ENCODE measurements at regions not wholly inside any gene's neighbourhood (a gene's known extent, or its start where the extent isn't known, plus 50 kb on each side); places are given as distances from the start of the nearest gene placed in this dataset.

- H3K27ac ChIP-seq (replicated peaks in 1 of 4): peak overlapping the region; percentile 87 to 92 (median 90)
- intact Hi-C loops (cut with DNase I): no loop called here
- H3K36me3 ChIP-seq: no peaks in the 10 kb centered on the region
- no peak for TF ChIP-seq POLR2AphosphoS5 (IDR thresholded peaks at IDR 0.05)
- no peak for TF ChIP-seq EP300 (IDR thresholded peaks at IDR 0.05)
- no peak for TF ChIP-seq POLR2A (IDR thresholded peaks at IDR 0.05; ENCODE audit: low read depth)
- TF ChIP-seq, protein P1, sequence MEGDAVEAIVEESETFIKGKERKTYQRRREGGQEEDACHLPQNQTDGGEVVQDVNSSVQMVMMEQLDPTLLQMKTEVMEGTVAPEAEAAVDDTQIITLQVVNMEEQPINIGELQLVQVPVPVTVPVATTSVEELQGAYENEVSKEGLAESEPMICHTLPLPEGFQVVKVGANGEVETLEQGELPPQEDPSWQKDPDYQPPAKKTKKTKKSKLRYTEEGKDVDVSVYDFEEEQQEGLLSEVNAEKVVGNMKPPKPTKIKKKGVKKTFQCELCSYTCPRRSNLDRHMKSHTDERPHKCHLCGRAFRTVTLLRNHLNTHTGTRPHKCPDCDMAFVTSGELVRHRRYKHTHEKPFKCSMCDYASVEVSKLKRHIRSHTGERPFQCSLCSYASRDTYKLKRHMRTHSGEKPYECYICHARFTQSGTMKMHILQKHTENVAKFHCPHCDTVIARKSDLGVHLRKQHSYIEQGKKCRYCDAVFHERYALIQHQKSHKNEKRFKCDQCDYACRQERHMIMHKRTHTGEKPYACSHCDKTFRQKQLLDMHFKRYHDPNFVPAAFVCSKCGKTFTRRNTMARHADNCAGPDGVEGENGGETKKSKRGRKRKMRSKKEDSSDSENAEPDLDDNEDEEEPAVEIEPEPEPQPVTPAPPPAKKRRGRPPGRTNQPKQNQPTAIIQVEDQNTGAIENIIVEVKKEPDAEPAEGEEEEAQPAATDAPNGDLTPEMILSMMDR (IDR thresholded peaks at IDR 0.05): no peak
- H3K9me3 ChIP-seq: no peaks in the 10 kb centered on the region
- WGBS: 90% methylated on average over 24 of the region's 29 CpGs
- peak; percentile 86 for DNase-seq (ENCODE audit: extremely low spot score)
- H3K4me1 ChIP-seq: peaks cover 40 to 76% (median 75%) of the 10 kb centered on the region in 4 donors
- no peaks in the 10 kb centered on the region for H3K27me3 ChIP-seq
- H3K4me3 ChIP-seq: no peak overlapping the region
Observed at GRCh38 chr2:238600506-238601432, 174.0 kb downstream of the ASB1 start.

- intact Hi-C loops (cut with DNase I): no loop called here
- Histone ChIP-seq H3K4me1 (peaks cover 33 to 67% (median 66%) of the 10 kb centered on the region in 4 donors), H3K27me3 (no peaks in the 10 kb centered on the region), H3K27ac (replicated peaks in 1 of 4) (peak overlapping the region; percentile 87 to 92 (median 90)), H3K9me3 (no peaks in the 10 kb centered on the region), H3K36me3 (no peaks in the 10 kb centered on the region), H3K4me3 (no peak overlapping the region)
- DNase-seq (ENCODE audit: extremely low spot score): peak; percentile 92
- no peak for TF ChIP-seq POLR2A (IDR thresholded peaks at IDR 0.05; ENCODE audit: low read depth)
- peak; percentile 62 to 79 for TF ChIP-seq POLR2AphosphoS5 (IDR thresholded peaks at IDR 0.05)
- TF ChIP-seq, protein P1 (IDR thresholded peaks at IDR 0.05): no peak
- WGBS: 33% methylated on average over 11 of the region's 11 CpGs
Observed at GRCh38 chr2:238601433-238602222, 174.9 kb downstream of the ASB1 start.

DNA sequence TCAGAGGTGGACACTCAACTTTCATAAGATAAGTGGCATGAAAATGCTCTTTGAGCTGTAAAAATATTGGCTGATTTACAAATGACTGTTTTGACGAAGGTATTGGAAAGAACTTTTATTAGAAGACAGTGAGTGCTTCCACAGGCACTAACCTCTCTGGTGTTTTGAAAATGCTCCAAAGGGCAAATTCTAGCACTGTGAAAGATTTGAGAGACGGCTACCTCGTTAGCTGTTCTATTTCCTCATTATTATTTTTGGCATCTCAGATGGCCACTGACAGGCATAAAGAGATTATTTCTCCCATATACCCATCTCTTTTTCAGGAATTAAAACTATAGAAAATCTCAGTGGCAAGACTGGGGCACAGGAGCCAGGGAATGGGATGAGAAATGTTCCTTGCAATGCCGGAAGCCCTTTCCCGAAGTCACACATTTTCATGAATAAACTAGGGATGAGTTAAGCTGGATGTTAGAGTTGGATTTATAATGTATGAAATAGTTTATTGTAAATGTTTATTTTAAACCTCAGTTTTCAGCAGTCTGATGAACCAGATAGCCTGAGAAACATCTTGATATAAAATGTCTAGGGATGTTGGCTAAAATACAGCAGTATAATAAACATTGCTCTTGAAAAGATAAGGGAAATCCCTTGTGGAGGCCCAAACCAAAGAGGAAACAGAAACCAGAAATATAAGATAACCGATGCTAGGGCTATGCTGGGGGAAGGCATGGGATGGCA lies 175.7 kb downstream of the ASB1 start:
- Histone ChIP-seq H3K27me3 (no peaks in the 10 kb centered on the region), H3K36me3 (no peaks in the 10 kb centered on the region), H3K4me3 (no peak overlapping the region), H3K27ac (replicated peaks in 1 of 4) (peak overlapping the region; percentile 87 to 92 (median 90)), H3K9me3 (no peaks in the 10 kb centered on the region), H3K4me1 (peaks cover 31 to 60% (median 59%) of the 10 kb centered on the region in 4 donors)
- TF ChIP-seq, protein P1 (IDR thresholded peaks at IDR 0.05): no peak
- TF ChIP-seq POLR2A (IDR thresholded peaks at IDR 0.05; ENCODE audit: low read depth): no peak
- TF ChIP-seq POLR2AphosphoS5 (IDR thresholded peaks at IDR 0.05): no peak
- no peak for TF ChIP-seq EP300 (IDR thresholded peaks at IDR 0.05)
- WGBS: 29% methylated on average over 6 of the region's 6 CpGs
- peak; percentile 55 for DNase-seq (ENCODE audit: extremely low spot score)
- intact Hi-C loops (cut with DNase I): no loop called here

DNA sequence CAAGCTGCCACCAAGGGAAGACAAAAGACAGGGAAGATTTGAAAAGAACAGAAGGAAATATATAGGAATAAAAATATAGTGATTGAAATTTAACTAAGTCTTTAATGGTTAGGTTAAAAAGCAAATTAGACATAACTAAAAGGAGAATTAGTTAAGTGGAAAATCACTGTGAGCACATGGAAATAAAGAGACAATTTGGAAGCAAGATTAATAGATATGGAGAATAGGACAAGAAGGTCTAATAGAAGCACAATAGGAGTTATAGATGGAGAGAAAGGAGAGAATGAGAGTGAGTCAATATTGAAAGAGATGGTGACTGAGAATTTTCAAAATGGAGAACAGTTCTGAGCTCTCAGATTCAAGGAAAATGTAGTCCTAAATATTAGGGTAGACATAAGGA lies 176.9 kb downstream of the ASB1 start:
- peaks cover 23 to 48% (median 46%) of the 10 kb centered on the region in 4 donors for H3K4me1 ChIP-seq
- H3K4me3 ChIP-seq: no peak overlapping the region
- TF ChIP-seq POLR2AphosphoS5 (IDR thresholded peaks at IDR 0.05) (no peak), POLR2A (IDR thresholded peaks at IDR 0.05; ENCODE audit: low read depth) (no peak), EP300 (IDR thresholded peaks at IDR 0.05) (no peak)
- TF ChIP-seq, protein P1 (IDR thresholded peaks at IDR 0.05): no peak
- intact Hi-C loops (cut with DNase I): no loop called here
- DNase-seq (ENCODE audit: extremely low spot score): no peak
- H3K27me3 ChIP-seq: no peaks in the 10 kb centered on the region
- peaks cover 0 to 3% (median 0%) of the 10 kb centered on the region in 4 donors for H3K9me3 ChIP-seq
- peak overlapping the region in 2 of 4 donors; percentile 89 to 91 for H3K27ac ChIP-seq (replicated peaks in 1 of 4)
- H3K36me3 ChIP-seq: no peaks in the 10 kb centered on the region

Data from esophagus muscularis mucosa (tissue), 4 donors.